Astrocyte (in vitro differentiated cells and primary cell): ENCODE measurements at regions not wholly inside any gene's neighbourhood (a gene's known extent, or its start where the extent isn't known, plus 50 kb on each side); places are given as distances from the start of the nearest gene placed in this dataset.

ENCODE experiments used
- CTCF ChIP-seq: IDR thresholded peaks from 2 replicates; pipeline ENCODE4 v1.5.1; 2011; ENCODE audit warnings: low read depth, mild to moderate bottlenecking, inconsistent platforms, low read length, moderate library complexity; ENCODE audit not compliant: insufficient read depth
- EZH2 ChIP-seq: IDR thresholded peaks from 2 replicates; pipeline ENCODE4 v1.6.1; 2012; ENCODE audit warnings: mild to moderate bottlenecking, low read length, inconsistent platforms; ENCODE audit not compliant: insufficient read depth

DNA sequence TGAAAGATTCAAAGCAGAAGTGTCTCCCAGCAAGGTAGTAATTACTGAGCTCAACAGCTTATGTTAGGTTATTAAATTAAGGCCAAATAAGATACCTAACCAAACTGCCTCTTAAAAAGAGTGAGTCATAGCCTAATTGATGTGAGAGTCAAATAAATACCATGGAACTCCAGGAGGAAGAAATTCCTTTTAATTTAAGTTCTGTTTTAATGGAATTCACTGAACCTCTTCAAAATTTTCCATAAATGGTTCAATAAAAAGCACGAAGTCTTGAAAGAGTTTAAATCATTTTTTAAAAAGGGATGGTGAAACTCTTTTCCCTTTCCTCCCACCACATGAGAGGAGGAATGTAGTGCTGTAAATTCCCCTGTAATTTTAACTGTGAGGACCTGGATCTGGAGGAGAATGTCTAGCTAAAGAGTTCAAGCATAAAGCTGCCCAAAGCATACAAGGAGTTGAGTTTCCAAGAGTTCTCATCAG is 180.8 kb upstream of the MMADHC start:
- no peak for TF ChIP-seq CTCF
- TF ChIP-seq EZH2: no peak
